ENCODE measurements at regions not wholly inside any gene's neighbourhood (a gene's known extent, or its start where the extent isn't known, plus 50 kb on each side); places are given as distances from the start of the nearest gene placed in this dataset.

DNA sequence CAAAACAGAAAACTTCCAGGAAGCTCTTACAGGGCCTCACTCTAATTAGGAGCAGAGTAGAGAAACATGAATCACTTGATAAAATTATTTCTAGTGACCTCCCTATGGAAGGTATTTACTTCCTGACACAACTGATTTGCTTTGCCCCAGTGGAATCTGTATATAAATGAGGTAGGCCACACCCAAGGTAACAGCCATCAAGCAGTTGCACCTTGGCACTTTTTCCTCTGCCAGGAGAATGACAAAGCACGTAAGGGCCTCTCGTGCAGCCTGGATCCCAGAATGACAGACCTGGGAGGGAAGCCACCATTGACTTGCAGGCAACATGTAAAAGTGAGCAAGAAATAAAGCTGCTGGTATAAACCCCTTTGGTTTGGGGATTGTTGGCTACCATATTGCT lies 620.0 kb upstream of the SLC39A10 start:
- no peak for DNase-seq

DNA sequence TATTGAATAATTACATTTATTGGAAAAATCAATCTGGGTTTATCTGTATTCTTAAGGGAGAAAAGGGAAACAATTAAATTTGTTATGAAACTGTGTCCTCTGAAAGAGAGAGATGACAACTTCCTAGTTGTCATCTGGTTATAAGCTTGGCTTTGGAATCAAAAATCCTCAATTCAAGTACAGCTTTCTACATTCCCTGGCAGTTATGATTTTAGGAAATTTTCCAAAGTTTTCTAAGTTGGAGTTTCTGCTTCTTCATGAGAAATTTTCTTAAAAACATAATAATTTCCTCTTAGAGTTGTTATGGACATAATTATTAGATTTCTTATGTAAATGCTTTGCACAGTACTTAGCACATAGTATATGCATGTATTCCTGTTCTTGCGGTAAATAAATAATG lies 625.6 kb upstream of the SLC39A10 start:
- no peak for DNase-seq

GRCh38 chr2:195029804-195030654 lies 627.0 kb upstream of the SLC39A10 start:
- no peak for DNase-seq

DNA sequence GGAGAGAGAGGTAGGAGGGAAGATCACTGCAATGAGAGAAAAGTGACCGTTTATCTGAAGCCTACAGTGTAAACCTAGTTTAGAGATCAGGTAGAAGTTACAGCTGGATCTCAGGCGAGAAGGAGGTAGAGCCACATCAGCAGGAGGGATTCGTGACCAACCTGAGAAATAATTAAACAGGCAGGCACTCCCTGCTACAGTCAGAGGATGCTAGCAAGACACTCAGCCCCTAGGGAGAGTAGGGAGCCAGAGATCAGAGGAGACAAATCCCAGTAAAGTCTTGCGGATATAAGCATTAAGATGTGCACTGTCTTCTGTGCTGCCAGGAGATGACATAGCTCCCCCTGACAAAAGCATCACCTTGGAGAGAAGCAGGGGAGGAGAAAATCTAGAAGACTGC lies 629.1 kb upstream of the SLC39A10 start:
- DNase-seq = no peak

GRCh38 chr2:195026261-195026660 lies 630.8 kb upstream of the SLC39A10 start:
- no peak for DNase-seq

GRCh38 chr2:195022508-195022830 lies 634.6 kb upstream of the SLC39A10 start:
- no peak for DNase-seq

DNA sequence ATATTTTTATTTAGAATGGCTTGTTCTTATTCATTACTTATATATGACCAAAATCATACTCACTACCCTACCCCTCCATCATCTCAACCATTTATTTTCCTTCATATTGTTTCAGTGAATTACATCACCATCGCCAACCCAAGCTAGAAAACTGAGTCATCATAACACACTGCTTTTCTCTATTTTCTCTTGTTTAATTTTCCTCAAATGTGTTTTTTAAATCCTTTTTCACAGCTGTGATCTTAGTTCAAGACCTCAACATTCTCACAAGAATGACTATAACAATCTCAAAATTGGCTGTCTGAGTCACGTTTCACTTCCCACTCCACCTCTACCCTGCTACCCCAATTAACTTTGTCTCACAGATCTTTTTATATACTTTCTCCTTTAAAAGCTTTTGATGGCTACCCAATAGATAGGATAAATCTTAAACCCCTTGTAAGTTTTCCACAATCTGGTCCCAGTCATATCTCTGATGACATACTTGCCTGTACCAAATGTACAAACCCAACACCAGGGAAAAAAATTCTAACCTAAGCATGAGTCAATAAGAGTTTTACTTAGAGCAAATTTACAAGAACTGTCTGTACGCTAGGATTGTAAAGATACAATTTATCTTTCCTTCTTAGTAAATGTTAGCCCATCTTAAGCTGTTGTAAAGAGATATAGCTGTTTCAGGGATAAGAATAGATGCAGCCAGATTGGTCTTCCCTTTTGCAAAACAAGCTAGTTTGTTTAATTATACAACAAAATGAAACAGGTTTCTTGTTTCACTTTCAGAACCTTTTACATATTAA lies 635.1 kb upstream of the SLC39A10 start:
- DNase-seq = no peak

GRCh38 chr2:195018462-195018861 lies 638.6 kb upstream of the SLC39A10 start:
- no peak for DNase-seq

DNA sequence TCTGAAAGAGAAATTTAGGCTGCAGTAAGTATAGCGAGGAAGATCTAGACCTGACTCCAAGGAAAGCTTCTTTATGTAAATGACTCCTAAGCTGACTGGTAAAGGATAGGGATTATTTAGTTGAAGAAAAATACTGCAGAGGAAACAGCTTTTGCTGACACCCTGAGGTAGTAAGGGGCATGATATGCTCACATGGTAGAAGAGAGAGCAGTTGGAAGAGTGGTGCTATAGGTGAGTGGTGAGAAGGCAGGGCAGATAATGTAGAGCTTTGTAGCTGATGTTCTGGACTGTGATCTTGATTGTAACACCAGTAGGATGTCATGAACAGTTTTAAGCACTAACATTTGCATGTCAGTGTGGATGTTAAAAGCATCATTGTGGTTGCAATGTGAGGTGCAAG lies 639.1 kb upstream of the SLC39A10 start:
- DNase-seq = no peak

DNA sequence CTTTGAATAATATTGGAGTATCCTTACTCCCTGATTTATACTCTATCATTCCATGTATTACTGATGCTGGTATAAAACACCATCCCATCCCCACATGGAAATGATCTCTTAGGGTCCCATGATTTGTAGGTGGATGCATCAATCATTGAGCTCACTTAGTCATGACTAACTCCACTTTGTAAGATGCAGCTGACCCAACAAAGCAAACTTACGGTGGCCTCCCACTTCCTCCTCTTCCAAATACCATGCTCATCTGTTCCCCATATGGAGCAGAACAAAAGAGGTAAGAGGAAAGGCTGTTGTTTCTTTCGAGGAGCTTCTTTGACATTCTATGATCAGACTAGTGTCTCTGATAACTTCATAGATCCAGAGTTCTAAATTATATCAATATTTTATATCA lies 640.2 kb upstream of the SLC39A10 start:
- no peak for DNase-seq

- DNase-seq = no peak
Observed at GRCh38 chr2:195009202-195009601, 647.8 kb upstream of the SLC39A10 start.

DNA sequence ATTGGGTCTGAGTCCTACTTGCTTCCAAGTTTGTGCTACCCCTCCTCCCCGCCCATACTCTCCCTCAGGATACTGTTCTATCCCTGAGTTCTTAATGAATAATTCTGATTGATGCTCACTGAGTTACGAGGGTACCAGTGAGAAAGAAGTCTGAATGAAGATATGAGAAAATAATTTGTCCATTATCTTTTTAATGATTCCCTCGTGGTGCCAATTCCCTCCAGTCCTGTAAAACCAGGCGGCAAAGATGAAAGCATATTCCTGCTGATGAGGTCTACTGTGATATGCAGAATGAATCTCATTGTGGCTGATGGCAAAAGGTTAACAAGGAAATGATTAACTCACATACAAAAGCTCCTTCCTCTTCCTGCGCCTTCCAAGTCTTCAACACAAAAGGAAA lies 650.2 kb upstream of the SLC39A10 start:
- no peak for DNase-seq

DNA sequence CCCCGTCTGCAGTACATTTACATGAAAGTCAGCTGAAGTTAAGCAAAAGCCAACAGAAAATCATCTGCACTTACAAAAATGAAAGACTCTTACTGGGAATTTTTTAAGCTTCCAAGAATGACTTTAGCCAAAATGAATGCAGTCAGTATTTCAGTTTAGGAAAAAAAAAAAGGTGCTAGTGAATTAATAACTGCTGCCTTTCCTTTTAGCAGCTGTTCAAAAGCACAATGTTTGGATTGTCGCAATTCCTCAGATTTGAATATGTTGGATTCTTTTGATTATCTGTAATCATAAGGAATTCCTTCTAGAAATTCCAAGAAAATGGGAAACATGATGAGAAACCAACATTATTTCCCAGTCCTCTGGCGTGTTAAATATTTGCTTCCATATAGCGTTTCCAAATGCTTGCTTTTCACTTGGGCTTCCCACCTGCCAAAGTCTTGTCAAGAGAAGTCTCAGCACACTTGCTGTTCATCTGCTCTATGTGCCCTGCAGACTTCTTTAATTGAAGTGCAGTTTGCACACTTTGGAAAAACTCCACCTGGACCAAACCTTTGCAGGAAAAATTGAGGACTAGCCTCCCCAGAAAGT lies 653.0 kb upstream of the SLC39A10 start:
- no peak for DNase-seq

GRCh38 chr2:195001924-195002323 lies 655.1 kb upstream of the SLC39A10 start:
- DNase-seq = no peak

- DNase-seq = no peak
Observed at GRCh38 chr2:194999771-195000170, 657.3 kb upstream of the SLC39A10 start.

DNA sequence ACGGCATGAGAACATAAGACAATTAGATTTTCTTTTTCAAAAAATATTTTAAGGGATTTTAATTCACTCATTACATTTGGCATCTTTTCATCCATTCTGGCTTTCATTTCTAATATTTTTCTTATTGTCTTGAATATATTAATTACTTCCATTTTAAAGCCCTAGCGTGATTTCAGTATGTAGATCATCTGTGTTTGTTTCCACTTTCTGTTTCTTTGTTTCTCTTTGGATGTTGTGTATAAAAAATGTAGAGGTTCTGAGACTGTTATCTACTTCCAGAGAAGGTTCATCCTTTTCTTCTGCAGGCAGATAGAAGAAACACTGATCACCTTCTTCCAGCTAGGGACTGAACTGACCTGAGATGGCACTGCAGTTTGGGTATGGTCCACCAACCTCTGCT lies 664.4 kb upstream of the SLC39A10 start:
- no peak for DNase-seq

DNA sequence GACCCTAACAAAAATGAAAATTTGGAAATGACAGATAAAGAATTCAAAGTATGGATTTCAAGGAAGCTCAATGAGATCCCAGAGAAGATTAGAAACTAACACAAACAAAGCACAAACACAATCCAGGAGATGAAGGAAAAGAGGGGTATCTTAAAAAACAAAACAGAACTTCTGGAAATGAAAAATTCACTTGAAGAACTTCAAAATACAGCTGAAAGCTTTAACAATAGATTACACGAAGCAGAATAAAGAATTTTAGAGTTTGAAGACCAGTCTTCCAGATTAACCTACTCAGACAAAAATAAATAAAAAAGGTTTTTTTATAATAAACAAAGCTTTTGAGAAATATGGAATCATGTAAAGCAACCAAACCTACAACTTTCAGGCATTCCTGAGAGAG lies 671.8 kb upstream of the SLC39A10 start:
- no peak for DNase-seq

DNA sequence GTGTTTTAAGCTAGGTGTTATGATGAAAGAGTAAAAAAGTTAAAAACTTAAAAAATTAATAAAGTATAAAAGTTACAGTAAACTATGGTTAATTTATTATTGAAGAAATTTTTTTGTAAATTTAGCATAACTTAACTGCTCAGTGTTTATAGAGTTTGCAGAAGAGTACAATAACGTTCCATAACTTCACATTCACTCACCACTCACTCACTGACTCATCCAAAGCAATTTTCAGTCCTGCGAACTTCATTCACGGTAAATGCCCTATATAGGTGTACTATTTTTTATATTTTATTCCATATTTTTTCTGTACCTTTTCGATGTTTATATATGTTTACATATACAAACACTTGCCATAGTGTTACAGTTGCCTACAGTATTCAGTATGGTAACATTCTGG lies 694.8 kb upstream of the SLC39A10 start:
- no peak for DNase-seq

- DNase-seq = no peak
Observed at GRCh38 chr2:194954218-194954617, 702.8 kb upstream of the SLC39A10 start.

DNA sequence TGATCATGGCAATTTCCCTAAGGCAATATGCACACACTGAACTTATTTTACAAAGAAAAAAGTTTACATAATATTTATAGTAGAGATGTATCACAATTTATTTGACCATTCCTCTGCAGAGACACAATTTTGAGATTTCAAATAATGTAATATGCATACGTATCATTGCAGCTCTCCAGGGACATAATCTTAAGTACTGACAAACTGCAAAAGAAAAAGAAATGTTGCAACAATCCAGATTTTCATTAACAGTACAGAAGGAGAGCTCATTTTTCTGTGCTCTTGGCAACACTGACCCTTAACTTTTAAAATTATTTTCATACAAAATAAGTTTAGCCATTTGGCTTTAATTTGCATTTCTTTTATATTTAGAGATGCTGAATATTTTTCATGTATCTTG lies 710.2 kb upstream of the SLC39A10 start:
- no peak for DNase-seq

DNA sequence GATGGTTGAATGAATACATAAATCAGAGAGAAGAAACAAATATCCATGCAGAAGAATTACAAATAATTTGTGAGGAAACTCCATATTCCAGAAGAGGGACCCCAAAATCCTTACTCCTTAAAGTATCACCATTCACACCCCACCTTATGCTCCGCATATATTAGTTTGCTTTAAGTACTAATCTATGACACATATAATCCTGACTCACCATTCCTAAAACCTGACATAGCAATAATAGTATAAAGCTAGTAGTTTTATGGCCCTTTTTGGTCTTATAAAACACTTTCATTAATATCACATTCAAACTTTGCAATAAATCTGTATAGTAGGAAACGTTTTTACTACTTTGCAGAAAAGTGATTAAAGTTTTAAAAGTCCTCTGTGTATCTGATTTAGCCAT lies 719.0 kb upstream of the SLC39A10 start:
- no peak for DNase-seq

GRCh38 chr2:194927489-194927888 lies 729.5 kb upstream of the SLC39A10 start:
- DNase-seq = no peak

- DNase-seq = no peak
Observed at GRCh38 chr2:194926873-194927272, 730.2 kb upstream of the SLC39A10 start.

DNA sequence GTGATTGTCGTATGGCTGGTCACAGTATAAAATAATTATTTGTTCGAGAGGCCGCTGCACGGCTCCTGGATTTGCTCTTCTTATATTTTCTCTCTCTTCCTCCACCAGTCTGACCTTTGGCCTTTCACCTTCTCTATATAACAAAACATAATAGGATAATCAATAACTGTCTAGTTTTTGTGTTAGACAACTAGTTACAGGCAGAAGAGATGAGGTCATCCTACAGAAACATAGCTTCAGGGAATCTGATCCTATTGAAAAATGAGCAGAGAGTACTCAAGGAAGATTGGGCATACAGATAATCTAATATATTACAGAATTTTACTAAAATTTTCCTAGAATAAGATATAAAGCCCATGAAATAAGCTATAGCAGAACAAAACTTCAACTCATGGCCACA lies 731.3 kb upstream of the SLC39A10 start:
- DNase-seq = no peak
